ENCODE measurements at regions not wholly inside any gene's neighbourhood (a gene's known extent, or its start where the extent isn't known, plus 50 kb on each side); places are given as distances from the start of the nearest gene placed in this dataset.

GRCh38 chr9:33686942-33687341 is 108.4 kb upstream of the PRSS3 start:
- TF ChIP-seq, protein P1, sequence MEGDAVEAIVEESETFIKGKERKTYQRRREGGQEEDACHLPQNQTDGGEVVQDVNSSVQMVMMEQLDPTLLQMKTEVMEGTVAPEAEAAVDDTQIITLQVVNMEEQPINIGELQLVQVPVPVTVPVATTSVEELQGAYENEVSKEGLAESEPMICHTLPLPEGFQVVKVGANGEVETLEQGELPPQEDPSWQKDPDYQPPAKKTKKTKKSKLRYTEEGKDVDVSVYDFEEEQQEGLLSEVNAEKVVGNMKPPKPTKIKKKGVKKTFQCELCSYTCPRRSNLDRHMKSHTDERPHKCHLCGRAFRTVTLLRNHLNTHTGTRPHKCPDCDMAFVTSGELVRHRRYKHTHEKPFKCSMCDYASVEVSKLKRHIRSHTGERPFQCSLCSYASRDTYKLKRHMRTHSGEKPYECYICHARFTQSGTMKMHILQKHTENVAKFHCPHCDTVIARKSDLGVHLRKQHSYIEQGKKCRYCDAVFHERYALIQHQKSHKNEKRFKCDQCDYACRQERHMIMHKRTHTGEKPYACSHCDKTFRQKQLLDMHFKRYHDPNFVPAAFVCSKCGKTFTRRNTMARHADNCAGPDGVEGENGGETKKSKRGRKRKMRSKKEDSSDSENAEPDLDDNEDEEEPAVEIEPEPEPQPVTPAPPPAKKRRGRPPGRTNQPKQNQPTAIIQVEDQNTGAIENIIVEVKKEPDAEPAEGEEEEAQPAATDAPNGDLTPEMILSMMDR (conservative IDR thresholded peaks at IDR 0.05 in 1 of 2, IDR thresholded peaks at IDR 0.05 in 1 of 2; ENCODE audit: low read depth in 1 of 2, low read length in 2 of 2): no peak
- no peak for TF ChIP-seq EZH2 (IDR thresholded peaks at IDR 0.05; ENCODE audit: low read length, missing control alignments)

Measured in fibroblast of lung (primary cell).